GM10266 (cell line): ENCODE measurements at regions not wholly inside any gene's neighbourhood (a gene's known extent, or its start where the extent isn't known, plus 50 kb on each side); places are given as distances from the start of the nearest gene placed in this dataset.

Source experiments
- DNase-seq: peaks from one replicate; pipeline ENCODE4 v3.0.0; 2012; ENCODE audit errors: extremely low spot score
- TF ChIP-seq, protein P1 (sequence below): IDR thresholded peaks from 2 replicates; pipeline ENCODE4 v1.5.1; 2012; ENCODE audit warnings: mild to moderate bottlenecking, low read depth; ENCODE audit not compliant: control insufficient read depth, insufficient read depth; ENCODE audit errors: missing control alignments

GRCh38 chr2:212596688-212597087 is 58.1 kb upstream of the ERBB4 start:
- DNase-seq, result no peak

GRCh38 chr2:212596276-212596675 is 57.7 kb upstream of the ERBB4 start:
- no peak for DNase-seq
- TF ChIP-seq, protein P1, sequence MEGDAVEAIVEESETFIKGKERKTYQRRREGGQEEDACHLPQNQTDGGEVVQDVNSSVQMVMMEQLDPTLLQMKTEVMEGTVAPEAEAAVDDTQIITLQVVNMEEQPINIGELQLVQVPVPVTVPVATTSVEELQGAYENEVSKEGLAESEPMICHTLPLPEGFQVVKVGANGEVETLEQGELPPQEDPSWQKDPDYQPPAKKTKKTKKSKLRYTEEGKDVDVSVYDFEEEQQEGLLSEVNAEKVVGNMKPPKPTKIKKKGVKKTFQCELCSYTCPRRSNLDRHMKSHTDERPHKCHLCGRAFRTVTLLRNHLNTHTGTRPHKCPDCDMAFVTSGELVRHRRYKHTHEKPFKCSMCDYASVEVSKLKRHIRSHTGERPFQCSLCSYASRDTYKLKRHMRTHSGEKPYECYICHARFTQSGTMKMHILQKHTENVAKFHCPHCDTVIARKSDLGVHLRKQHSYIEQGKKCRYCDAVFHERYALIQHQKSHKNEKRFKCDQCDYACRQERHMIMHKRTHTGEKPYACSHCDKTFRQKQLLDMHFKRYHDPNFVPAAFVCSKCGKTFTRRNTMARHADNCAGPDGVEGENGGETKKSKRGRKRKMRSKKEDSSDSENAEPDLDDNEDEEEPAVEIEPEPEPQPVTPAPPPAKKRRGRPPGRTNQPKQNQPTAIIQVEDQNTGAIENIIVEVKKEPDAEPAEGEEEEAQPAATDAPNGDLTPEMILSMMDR, result no peak

More at GRCh38 chr2:212596688-212597087, 58.1 kb upstream of the ERBB4 start:
- TF ChIP-seq, protein P1, result no peak

GRCh38 chr2:212595036-212595654 is 56.5 kb upstream of the ERBB4 start:
- no peak for DNase-seq

DNA sequence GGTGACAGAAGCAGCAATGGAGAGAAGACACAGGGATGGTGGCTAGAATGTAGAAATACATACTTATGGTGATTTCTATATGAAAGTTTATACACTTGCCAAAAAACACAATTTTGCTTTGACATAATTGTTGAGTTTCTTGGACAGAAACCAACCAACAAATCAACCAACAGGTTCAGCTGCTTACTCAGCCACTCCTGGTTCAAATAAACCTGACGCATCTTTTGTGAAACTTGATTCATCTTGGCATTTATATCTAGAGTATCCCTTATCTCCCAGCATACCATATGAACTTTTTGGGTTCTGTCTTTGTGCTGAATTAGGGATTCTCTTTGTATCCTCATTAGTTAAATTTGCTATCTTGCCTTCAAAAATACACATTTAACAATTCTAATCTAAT is 54.1 kb upstream of the ERBB4 start:
- no peak for DNase-seq
- TF ChIP-seq, protein P1, result no peak

More at GRCh38 chr2:212595036-212595654, 56.5 kb upstream of the ERBB4 start:
- TF ChIP-seq, protein P1, result peak; percentile 50
